ENCODE measurements at regions not wholly inside any gene's neighbourhood (a gene's known extent, or its start where the extent isn't known, plus 50 kb on each side); places are given as distances from the start of the nearest gene placed in this dataset.
"Not testable (repeated sequence)": the region's sequence is repeated elsewhere in the genome, so short reads cannot be mapped to it uniquely, and the experiment has no call there.

- DNase-seq = no peak
Measured at GRCh38 chr6:113742342-113742741, 114.8 kb upstream of the MARCKS start.

GRCh38 chr6:113744861-113745260, 112.3 kb upstream of the MARCKS start:
- DNase-seq = no peak

GRCh38 chr6:113750151-113750855, 106.8 kb upstream of the MARCKS start:
- DNase-seq = no peak

GRCh38 chr6:113754291-113754690, 102.9 kb upstream of the MARCKS start:
- DNase-seq = no peak

GRCh38 chr6:113755449-113756289, 101.5 kb upstream of the MARCKS start:
- no peak for DNase-seq

- DNase-seq = no peak
Measured at GRCh38 chr6:113756290-113756665, 100.9 kb upstream of the MARCKS start.

GRCh38 chr6:113758214-113758613, 98.9 kb upstream of the MARCKS start:
- DNase-seq = no peak

- no peak for DNase-seq
Measured at GRCh38 chr6:113758826-113759574, 98.1 kb upstream of the MARCKS start.

GRCh38 chr6:113762641-113763040, 94.5 kb upstream of the MARCKS start:
- DNase-seq = no peak

GRCh38 chr6:113763311-113763766, 93.8 kb upstream of the MARCKS start:
- DNase-seq = no peak

GRCh38 chr6:113763876-113764275, 93.3 kb upstream of the MARCKS start:
- DNase-seq = no peak

- DNase-seq = no peak
Measured at GRCh38 chr6:113765909-113766308, 91.2 kb upstream of the MARCKS start.

GRCh38 chr6:113767985-113768384, 89.2 kb upstream of the MARCKS start:
- no peak for DNase-seq

- DNase-seq = no peak
Measured at GRCh38 chr6:113772961-113773360, 84.2 kb upstream of the MARCKS start.

- no peak for DNase-seq
Measured at GRCh38 chr6:113774127-113774825, 82.9 kb upstream of the MARCKS start.

GRCh38 chr6:113776998-113777397, 80.1 kb upstream of the MARCKS start:
- DNase-seq = no peak

- no peak for DNase-seq
Measured at GRCh38 chr6:113777601-113778000, 79.5 kb upstream of the MARCKS start.

GRCh38 chr6:113779656-113780055, 77.5 kb upstream of the MARCKS start:
- no peak for DNase-seq

GRCh38 chr6:113782636-113783035, 74.5 kb upstream of the MARCKS start:
- DNase-seq = no peak

GRCh38 chr6:113786168-113786567, 71.0 kb upstream of the MARCKS start:
- no peak for DNase-seq

GRCh38 chr6:113788586-113788985, 68.6 kb upstream of the MARCKS start:
- DNase-seq = no peak

- not testable (repeated sequence) for DNase-seq
Measured at GRCh38 chr6:113791225-113791624, 65.9 kb upstream of the MARCKS start.

GRCh38 chr6:113795371-113795770, 61.8 kb upstream of the MARCKS start:
- not testable (repeated sequence) for DNase-seq
